ENCODE measurements at regions not wholly inside any gene's neighbourhood (a gene's known extent, or its start where the extent isn't known, plus 50 kb on each side); places are given as distances from the start of the nearest gene placed in this dataset.
"Not testable (repeated sequence)": the region's sequence is repeated elsewhere in the genome, so short reads cannot be mapped to it uniquely, and the experiment has no call there.

DNA sequence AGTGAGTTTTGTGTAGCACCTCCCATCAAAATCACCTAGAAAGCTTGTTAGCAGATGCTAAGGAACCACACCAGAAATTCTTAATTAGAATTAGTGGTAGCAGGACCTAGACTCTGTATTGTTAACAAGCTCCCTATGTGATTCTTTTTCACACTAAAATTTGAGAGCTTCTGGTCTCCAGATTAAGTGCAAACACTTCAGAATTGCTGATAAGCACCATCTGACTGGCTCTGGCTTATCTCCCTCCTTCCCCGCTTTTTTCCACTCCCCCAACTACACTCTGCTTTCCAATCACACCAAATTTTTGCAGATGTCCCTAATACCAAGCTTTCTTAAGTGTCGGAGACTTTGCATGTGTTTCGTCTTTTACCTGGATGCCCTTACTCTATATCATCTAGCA is 410.1 kb upstream of the DPH6 start:
- H3K4me3 Mint-ChIP-seq: no peak overlapping the region
- no peak for ATAC-seq

DNA sequence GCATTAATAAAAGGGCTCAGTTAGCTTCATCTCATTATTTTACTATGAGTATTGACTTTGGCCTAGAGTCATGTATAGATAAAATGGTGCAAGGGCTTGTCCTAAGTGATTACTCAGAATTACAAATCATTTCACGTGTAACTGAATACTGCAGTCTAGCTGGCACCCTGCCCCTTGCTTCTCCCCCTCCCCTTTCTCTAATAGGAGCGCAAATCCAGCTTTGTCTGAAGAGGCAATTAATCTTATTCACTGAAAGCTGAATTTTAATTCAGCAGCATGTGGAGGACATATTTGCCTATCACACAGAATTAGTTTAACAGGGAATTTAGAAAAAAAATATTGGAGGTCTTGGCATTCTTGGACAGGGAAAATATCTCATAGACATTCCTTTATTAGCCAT is 412.1 kb upstream of the DPH6 start:
- POLR2A ChIA-PET: interaction anchor here (0.7 kb wide), 1 partner anchor 237 kb away, joined by 3 read pairs; no protein-coding TSS in a partner anchor
- ATAC-seq: no peak
- no peaks in the 10 kb centered on the region for H3K4me1 Mint-ChIP-seq
- no peak overlapping the region for H3K4me3 Mint-ChIP-seq
- H3K36me3 Mint-ChIP-seq: no peaks in the 10 kb centered on the region
- no peak overlapping the region for H3K27ac Mint-ChIP-seq
- DNase-seq: no peak
- H3K9me3 Mint-ChIP-seq: peaks cover 0 to 3% (median 0%) of the 10 kb centered on the region in 9 donors
- H3K27me3 Mint-ChIP-seq: peaks cover 0 to 2% (median 0%) of the 10 kb centered on the region in 5 donors

More for the DNA sequence above, 410.1 kb upstream of the DPH6 start:
- H3K36me3 Mint-ChIP-seq: no peaks in the 10 kb centered on the region
- peaks cover 0 to 2% (median 0%) of the 10 kb centered on the region in 5 donors for H3K27me3 Mint-ChIP-seq
- no peaks in the 10 kb centered on the region for H3K9me3 Mint-ChIP-seq
- DNase-seq: no peak
- no peak overlapping the region for H3K27ac Mint-ChIP-seq
- POLR2A ChIA-PET: no interaction called here
- no peaks in the 10 kb centered on the region for H3K4me1 Mint-ChIP-seq

DNA sequence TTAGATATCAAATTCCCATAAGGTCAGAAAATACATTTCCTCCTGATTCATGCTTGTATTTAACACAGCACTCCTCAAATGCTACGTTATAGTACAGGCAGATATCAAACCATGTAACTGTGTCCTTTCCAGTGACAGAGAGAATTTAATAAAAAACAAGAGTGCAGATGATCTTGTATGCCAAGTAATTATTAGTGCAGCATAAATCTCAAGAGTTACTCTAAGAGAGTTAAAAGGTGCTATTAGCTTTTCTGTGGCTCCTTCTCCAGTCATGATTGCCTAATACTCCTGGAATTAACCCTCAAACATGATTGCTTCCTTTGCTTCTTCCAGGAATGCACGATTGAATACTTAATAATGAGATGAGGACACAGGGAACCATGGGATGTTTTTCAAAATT is 413.0 kb upstream of the DPH6 start:
- Mint-ChIP-seq H3K4me1 (no peaks in the 10 kb centered on the region), H3K9me3 (peaks cover 0 to 3% (median 0%) of the 10 kb centered on the region in 9 donors), H3K4me3 (no peak overlapping the region), H3K36me3 (no peaks in the 10 kb centered on the region), H3K27ac (no peak overlapping the region), H3K27me3 (peaks cover 0 to 2% (median 0%) of the 10 kb centered on the region in 5 donors)
- POLR2A ChIA-PET: no interaction called here
- no peak for DNase-seq
- ATAC-seq: no peak

DNA sequence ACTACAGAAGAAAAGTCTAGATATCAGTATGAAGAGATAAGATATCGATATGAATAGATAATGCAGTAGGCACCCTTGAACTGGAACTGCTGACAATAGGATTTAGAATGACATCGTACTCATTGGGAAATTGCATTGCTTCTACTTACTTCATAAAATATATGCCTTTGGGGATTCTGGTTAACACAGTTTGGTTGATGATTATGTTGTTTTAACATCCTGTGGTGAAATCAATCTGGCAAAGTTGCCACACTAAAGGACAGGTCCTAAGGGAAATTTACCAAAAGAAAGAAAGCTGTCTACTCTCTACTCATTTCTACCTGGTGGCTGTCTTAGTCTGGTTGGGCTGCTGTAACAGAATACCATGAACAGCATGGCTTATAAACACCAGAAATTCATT is 417.4 kb upstream of the DPH6 start:
- H3K27ac Mint-ChIP-seq: no peak overlapping the region
- no peaks in the 10 kb centered on the region for H3K36me3 Mint-ChIP-seq
- ATAC-seq (no peak), DNase-seq (no peak)
- POLR2A ChIA-PET: no interaction called here
- H3K4me1 Mint-ChIP-seq: no peaks in the 10 kb centered on the region
- no peak overlapping the region for H3K4me3 Mint-ChIP-seq
- H3K27me3 Mint-ChIP-seq: no peaks in the 10 kb centered on the region
- H3K9me3 Mint-ChIP-seq: peaks cover 0 to 3% (median 0%) of the 10 kb centered on the region in 9 donors

DNA sequence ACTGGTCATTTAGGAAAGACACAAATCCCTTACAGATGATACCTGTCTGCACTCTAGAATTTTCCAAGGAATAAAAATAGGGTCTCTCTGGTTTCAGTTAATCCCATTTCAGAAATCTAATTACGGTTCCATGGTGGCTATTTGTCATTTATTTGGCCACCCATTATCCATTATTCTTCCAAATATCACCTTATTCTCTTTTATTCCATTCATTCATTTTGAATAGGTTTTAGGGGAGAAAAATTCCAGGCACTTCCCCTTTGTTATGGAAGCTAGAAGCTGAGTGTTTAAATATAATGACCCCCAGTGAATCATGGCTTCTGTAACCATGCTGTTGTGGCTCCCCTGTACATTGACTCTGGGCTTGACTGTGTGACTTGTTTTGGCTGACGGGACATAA is 420.8 kb upstream of the DPH6 start:
- H3K36me3 Mint-ChIP-seq: no peaks in the 10 kb centered on the region

DNA sequence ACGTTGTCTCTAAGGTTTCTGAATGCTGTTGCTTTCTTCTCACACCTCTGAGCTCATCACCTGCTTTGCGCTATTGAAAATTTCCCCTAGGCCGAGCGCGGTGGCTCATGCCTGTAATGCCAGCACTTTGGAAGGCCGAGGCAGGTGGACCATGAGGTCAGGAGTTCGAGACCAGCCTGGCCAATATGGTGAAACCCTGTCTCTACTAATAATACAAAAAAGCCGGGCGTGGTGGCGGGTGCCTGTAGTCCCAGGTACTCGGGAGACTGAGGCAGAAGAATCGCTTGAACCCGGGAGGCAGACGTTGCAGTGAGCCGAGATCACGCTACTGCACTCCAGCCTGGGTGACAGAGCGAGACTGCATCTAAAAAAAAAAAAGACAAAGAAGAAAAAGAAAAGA is 422.0 kb upstream of the DPH6 start:
- H3K4me1 Mint-ChIP-seq, DNase-seq, H3K4me3 Mint-ChIP-seq, POLR2A ChIA-PET, ATAC-seq, H3K9me3 Mint-ChIP-seq, H3K36me3 Mint-ChIP-seq, H3K27me3 Mint-ChIP-seq: not testable (repeated sequence)
- peak overlapping the region in 1 of 10 donors; percentile 14 for H3K27ac Mint-ChIP-seq

More for the DNA sequence above, 420.8 kb upstream of the DPH6 start:
- POLR2A ChIA-PET: no interaction called here
- Mint-ChIP-seq H3K27ac (no peak overlapping the region), H3K9me3 (peaks cover 0 to 6% (median 0%) of the 10 kb centered on the region in 9 donors), H3K4me1 (no peaks in the 10 kb centered on the region), H3K27me3 (no peaks in the 10 kb centered on the region), H3K4me3 (no peak overlapping the region)
- DNase-seq (no peak), ATAC-seq (no peak)

DNA sequence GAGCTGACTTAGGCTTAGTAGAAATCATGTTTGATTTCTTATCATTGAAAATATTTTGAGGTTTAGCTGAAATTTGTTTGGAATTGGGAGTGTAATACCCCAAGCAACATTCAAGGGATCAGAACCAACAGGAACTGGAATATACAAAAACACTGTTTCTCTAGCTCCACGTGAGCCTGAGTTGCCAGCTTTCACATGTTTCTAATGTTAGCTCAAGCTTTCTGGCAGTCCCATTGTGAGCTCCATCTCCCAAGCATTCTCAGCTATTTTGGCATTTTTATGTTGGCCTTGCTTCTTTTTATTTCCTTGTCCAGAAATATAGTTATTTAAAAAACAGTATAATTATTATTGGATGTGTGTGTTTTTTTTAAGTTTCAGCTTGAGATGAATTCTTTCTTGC is 427.1 kb upstream of the DPH6 start:
- Mint-ChIP-seq H3K36me3 (no peaks in the 10 kb centered on the region), H3K4me1 (no peaks in the 10 kb centered on the region), H3K27ac (no peak overlapping the region), H3K4me3 (no peak overlapping the region), H3K9me3 (peaks cover 0 to 7% (median 0%) of the 10 kb centered on the region in 9 donors), H3K27me3 (no peaks in the 10 kb centered on the region)
- DNase-seq (no peak), ATAC-seq (no peak)
- POLR2A ChIA-PET: no interaction called here

DNA sequence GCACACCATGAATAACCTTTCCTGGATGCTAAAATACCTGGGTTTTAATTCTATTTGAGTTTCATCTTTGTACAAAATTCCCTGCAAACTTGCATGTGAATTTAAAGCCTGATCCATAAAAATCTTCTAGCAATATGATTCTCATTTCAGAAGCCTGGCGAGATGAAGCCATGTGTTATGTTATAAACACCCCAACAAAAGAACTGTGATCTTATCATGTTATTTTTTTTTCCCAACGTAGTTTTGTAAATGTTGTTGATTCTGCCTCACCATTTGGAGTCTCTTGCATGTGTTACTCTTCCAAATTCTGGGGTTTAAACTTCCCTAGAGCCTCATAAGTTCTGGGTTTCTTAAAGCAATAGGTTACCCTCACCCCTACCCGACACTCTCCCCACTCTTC is 428.1 kb upstream of the DPH6 start:
- DNase-seq (no peak), ATAC-seq (no peak)
- peaks cover 0 to 5% (median 0%) of the 10 kb centered on the region in 9 donors for H3K9me3 Mint-ChIP-seq
- POLR2A ChIA-PET: no interaction called here
- H3K4me3 Mint-ChIP-seq: no peak overlapping the region
- no peaks in the 10 kb centered on the region for H3K36me3 Mint-ChIP-seq
- no peak overlapping the region for H3K27ac Mint-ChIP-seq
- no peaks in the 10 kb centered on the region for H3K4me1 Mint-ChIP-seq
- H3K27me3 Mint-ChIP-seq: no peaks in the 10 kb centered on the region

DNA sequence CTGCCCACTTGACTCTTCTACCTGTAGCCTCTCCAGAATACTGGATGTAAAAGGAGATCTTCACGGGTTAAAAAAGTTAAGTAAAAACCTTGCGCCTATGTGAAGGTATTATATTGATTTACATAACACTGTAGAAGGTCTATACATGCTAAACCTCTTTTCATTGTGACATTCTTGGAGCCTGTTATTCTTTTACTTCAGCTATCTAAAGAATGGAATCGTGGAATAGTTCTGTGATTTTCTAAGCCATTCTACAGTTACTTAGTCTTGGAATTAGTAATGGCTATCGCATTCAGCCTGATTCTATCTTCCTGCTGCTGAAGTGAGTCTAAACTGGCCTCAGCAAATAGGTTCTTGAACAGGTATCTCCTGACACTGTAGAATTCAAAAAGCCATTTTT is 430.0 kb upstream of the DPH6 start:
- peaks cover 0 to 4% (median 0%) of the 10 kb centered on the region in 9 donors for H3K9me3 Mint-ChIP-seq
- H3K4me3 Mint-ChIP-seq: no peak overlapping the region
- POLR2A ChIA-PET: no interaction called here
- ATAC-seq (no peak), DNase-seq (no peak)
- no peaks in the 10 kb centered on the region for H3K36me3 Mint-ChIP-seq
- no peaks in the 10 kb centered on the region for H3K4me1 Mint-ChIP-seq
- no peak overlapping the region for H3K27ac Mint-ChIP-seq
- peaks cover 0 to 4% (median 2%) of the 10 kb centered on the region in 5 donors for H3K27me3 Mint-ChIP-seq

DNA sequence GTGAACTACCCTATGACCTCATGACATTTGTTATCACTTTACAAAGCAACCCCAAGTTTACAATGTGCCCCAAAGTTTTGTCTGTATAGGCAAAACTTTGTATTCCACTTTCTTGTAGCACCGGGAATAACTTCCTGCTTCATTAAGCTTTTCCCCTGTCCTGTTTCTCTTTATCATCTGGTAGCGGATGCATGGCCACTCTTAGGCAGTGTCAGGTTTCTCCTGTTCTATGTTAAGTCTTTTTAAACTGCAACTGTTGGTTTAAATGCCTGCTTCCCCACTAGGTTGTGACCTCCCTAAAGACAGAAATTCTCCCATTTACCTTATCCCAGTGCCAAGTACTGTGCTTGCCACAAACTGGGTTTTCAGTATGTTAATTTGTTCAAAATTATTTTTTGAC is 433.6 kb upstream of the DPH6 start:
- peaks cover 0 to 8% (median 2%) of the 10 kb centered on the region in 5 donors for H3K27me3 Mint-ChIP-seq
- POLR2A ChIA-PET: no interaction called here
- DNase-seq: no peak
- no peaks in the 10 kb centered on the region for H3K4me1 Mint-ChIP-seq
- no peak overlapping the region for H3K4me3 Mint-ChIP-seq
- no peaks in the 10 kb centered on the region for H3K36me3 Mint-ChIP-seq
- H3K9me3 Mint-ChIP-seq: peaks cover 0 to 4% (median 0%) of the 10 kb centered on the region in 9 donors
- no peak for ATAC-seq
- H3K27ac Mint-ChIP-seq: no peak overlapping the region

DNA sequence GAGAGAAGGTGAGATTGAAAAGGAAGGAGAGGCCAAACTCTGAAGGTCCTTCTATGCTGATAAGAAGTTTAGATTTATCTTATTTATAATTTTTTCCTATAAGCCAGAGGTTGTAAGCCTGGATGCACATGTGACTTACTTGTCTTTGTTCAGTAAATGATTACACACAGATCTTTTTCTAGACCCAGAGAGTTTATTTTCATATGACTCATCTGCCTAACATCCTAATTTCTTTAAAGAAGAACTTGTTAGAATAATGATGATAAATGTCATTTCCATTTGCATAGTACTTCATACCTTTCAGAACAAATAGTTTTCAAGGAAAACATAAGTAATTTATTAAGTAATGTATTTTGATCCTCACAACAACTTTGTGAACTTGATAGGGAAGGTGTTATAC is 434.8 kb upstream of the DPH6 start:
- Mint-ChIP-seq H3K36me3 (no peaks in the 10 kb centered on the region), H3K27ac (no peak overlapping the region), H3K4me1 (no peaks in the 10 kb centered on the region), H3K27me3 (peaks cover 0 to 8% (median 2%) of the 10 kb centered on the region in 5 donors), H3K9me3 (peaks cover 0 to 4% (median 0%) of the 10 kb centered on the region in 9 donors), H3K4me3 (no peak overlapping the region)
- POLR2A ChIA-PET: no interaction called here
- ATAC-seq (no peak), DNase-seq (no peak)

DNA sequence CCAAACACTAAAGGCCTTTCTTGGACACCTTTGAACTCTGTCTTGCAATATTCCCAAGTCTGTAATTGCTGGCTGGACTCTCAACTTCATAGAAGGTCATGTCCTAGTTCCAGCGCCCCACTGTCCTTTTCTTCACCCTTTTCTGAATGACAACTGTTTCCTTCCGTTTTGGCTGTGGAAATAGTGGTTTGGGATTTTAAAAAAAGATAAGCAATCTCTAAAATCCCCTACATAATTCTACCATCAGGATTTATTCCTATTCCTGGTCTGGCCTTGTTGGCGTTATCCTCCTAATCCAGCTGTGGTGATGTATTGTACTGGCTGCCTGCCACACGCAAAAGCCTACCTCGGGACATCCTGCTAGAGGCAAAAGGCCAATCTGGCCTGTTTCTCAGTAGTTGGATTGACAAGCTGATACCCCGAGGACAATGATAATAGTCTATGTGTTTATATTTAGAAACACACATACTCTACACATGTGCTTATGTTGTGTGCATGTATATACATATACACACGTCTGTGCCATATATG is 440.3 kb upstream of the DPH6 start:
- Mint-ChIP-seq H3K4me1 (no peaks in the 10 kb centered on the region), H3K27ac (no peak overlapping the region)

DNA sequence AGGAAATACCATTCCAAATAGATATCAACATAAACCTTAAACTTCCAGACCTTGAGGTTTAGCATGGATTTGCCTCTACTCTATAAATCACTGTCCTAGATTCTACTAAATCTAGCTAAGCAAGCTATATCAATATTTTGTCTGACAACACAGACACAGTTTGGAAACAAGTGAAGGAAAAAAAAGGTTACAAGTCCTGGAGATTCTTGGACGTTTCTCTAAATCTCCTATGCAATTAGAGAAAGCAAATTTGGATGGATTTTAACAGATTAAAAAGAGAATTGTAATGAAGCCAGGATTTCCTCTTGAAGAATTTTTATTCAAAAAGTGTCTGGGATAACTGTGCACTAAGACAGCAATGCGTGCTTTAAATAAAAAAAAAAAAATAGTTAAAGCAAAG is 441.1 kb upstream of the DPH6 start:
- Mint-ChIP-seq H3K4me3 (no peak overlapping the region), H3K27ac (no peak overlapping the region), H3K9me3 (no peaks in the 10 kb centered on the region), H3K36me3 (no peaks in the 10 kb centered on the region), H3K27me3 (peaks cover 0 to 20% (median 2%) of the 10 kb centered on the region in 5 donors), H3K4me1 (no peaks in the 10 kb centered on the region)
- ATAC-seq: no peak
- DNase-seq: no peak
- POLR2A ChIA-PET: no interaction called here

More for the DNA sequence above, 440.3 kb upstream of the DPH6 start:
- Mint-ChIP-seq H3K9me3 (no peaks in the 10 kb centered on the region), H3K4me3 (no peak overlapping the region), H3K27me3 (peaks cover 0 to 20% (median 2%) of the 10 kb centered on the region in 5 donors), H3K36me3 (no peaks in the 10 kb centered on the region)
- DNase-seq: no peak
- no peak for ATAC-seq
- POLR2A ChIA-PET: no interaction called here

DNA sequence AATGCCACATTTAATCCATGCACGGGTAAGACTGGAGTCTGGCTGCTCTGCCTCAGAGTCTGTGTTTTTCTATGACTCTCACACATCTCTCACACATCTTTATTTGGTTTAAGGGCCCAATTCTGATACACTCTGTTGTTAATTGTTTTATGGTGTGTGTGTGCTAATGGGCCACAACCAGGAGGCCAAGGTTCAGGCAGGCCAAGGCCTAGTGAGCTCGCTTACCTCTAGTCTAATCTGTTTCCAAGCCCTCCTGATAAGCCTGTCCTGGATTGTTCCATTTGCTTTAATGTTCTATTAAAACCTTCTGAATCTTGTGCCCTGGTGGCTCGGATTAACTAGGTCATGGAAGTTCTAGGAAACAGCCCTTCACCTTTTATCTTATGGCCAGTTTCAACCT is 445.4 kb upstream of the DPH6 start:
- Mint-ChIP-seq H3K9me3 (no peaks in the 10 kb centered on the region), H3K27me3 (peaks cover 0 to 12% (median 4%) of the 10 kb centered on the region in 5 donors), H3K27ac (no peak overlapping the region), H3K4me3 (no peak overlapping the region), H3K36me3 (no peaks in the 10 kb centered on the region), H3K4me1 (no peaks in the 10 kb centered on the region)
- DNase-seq (no peak), ATAC-seq (no peak)
- POLR2A ChIA-PET: no interaction called here
